B cell (primary cell): ENCODE measurements at regions not wholly inside any gene's neighbourhood (a gene's known extent, or its start where the extent isn't known, plus 50 kb on each side); places are given as distances from the start of the nearest gene placed in this dataset.

ENCODE experiments used
- ATAC-seq: fragments of 200-7000 bp; cut with Tn5 transposase; one replicate; pipeline ENCODE4 v1.10.0; 2021; ENCODE audit warnings: low read depth, mild to moderate bottlenecking, moderate number of reproducible peaks, moderate library complexity
- CTCF ChIA-PET: fragments of 350-600 bp; sonication (Branson Sonifier 250); formaldehyde crosslinking; loops from one replicate; lab custom pipeline; 2021; ENCODE audit warnings: antibody characterized with exemption, inconsistent platforms; lab: Charles Lee
- POLR2A ChIA-PET: fragments of 350-600 bp; sonication (Branson Sonifier 250); formaldehyde crosslinking; loops from one replicate; lab custom pipeline; 2021; ENCODE audit warnings: antibody characterized with exemption; lab: Charles Lee
- DNase-seq: peaks from one replicate; pipeline ENCODE4 v3.0.0; 2013
- H2AFZ ChIP-seq: 2 replicates; pipeline ENCODE4 v1.6.1; 2012; ENCODE audit warnings: mild to moderate bottlenecking, low read depth, low read length; ENCODE audit not compliant: insufficient read depth, poor library complexity, severe bottlenecking
- H3K27ac ChIP-seq, 2 donors: 1 replicate in 1 of 2; 2 replicates in 1 of 2; pipeline ENCODE4 v1.5.1; 2012 to 2013; ENCODE audit warnings: low read length in 2 of 2, mild to moderate bottlenecking in 2 of 2, moderate library complexity in 1 of 2
- H3K27me3 ChIP-seq, 4 experiments: fragments of 200-600 bp in 1 of 4; sonication (generic) in 1 of 4; replicated peaks in 1 of 4; 1 replicate in 2 of 4; 2 replicates in 2 of 4; pipeline versions ENCODE4 v1.6.1 to v1.7.0; 2013 to 2016; ENCODE audit warnings: low read length in 3 of 4, mild to moderate bottlenecking in 2 of 4, mixed read lengths in 1 of 4, moderate library complexity in 1 of 4; ENCODE audit not compliant: insufficient read depth in 4 of 4, control insufficient read depth in 3 of 4; ENCODE audit errors: control extremely low read depth in 1 of 4
- H3K36me3 ChIP-seq, 2 experiments: replicated peaks in 1 of 2; 1 replicate in 1 of 2; 2 replicates in 1 of 2; pipeline versions ENCODE4 v1.6.1 to v1.7.1; 2013; ENCODE audit warnings: low read length in 1 of 2; ENCODE audit not compliant: insufficient read depth in 2 of 2, control insufficient read depth in 1 of 2; ENCODE audit errors: control extremely low read depth in 1 of 2, extremely low read depth in 1 of 2
- H3K4me1 ChIP-seq, 2 donors: fragments of 200-600 bp in 1 of 2; sonication (generic) in 1 of 2; 1 replicate in 1 of 2; 2 replicates in 1 of 2; pipeline versions ENCODE4 v1.5.1 to v1.6.1; 2013 to 2017; ENCODE audit warnings: low read length in 2 of 2; ENCODE audit not compliant: control insufficient read depth in 2 of 2, insufficient read depth in 2 of 2
- H3K4me2 ChIP-seq: replicated peaks from 2 replicates; pipeline ENCODE3; 2012; ENCODE audit warnings: mild to moderate bottlenecking, low read depth, low read length; ENCODE audit not compliant: poor library complexity, severe bottlenecking
- H3K4me3 ChIP-seq, 5 experiments: fragments of 200-600 bp in 1 of 5; sonication (generic) in 1 of 5; 1 replicate in 3 of 5; 2 replicates in 2 of 5; pipeline versions ENCODE4 v1.5.1 to v1.7.0; 2011 to 2016; ENCODE audit warnings: low read length in 4 of 5, mild to moderate bottlenecking in 4 of 5, low read depth in 2 of 5, control low read depth in 1 of 5, moderate library complexity in 1 of 5; ENCODE audit not compliant: insufficient read depth in 1 of 5; ENCODE audit errors: control extremely low read depth in 1 of 5, extremely low read depth in 1 of 5
- H3K79me2 ChIP-seq: fragments of 200-600 bp; sonication (generic); one replicate; pipeline ENCODE4 v1.6.0; 2016; ENCODE audit warnings: low read length; ENCODE audit not compliant: control insufficient read depth, insufficient read depth
- H3K9ac ChIP-seq: fragments of 200-600 bp; sonication (generic); 2 replicates; pipeline ENCODE4 v1.6.1; 2017; ENCODE audit warnings: mild to moderate bottlenecking, low read length, moderate library complexity
- H3K9me3 ChIP-seq, 3 donors: one replicate each; pipeline versions ENCODE4 v1.6.1 to v1.7.1; 2013; ENCODE audit warnings: low read length in 2 of 3; ENCODE audit not compliant: control insufficient read depth in 2 of 3, insufficient read depth in 1 of 3; ENCODE audit errors: control extremely low read depth in 1 of 3
- H4K20me1 ChIP-seq: 2 replicates; pipeline ENCODE4 v1.6.0; 2012; ENCODE audit warnings: mild to moderate bottlenecking, low read length; ENCODE audit not compliant: insufficient read depth, control insufficient read depth, poor library complexity, severe bottlenecking
- H3K27ac Mint-ChIP-seq: one replicate; pipeline ENCODE4 v1.8.0; 2021; ENCODE audit warnings: mixed read lengths
- H3K27me3 Mint-ChIP-seq: one replicate; pipeline ENCODE4 v1.8.0; 2021; ENCODE audit warnings: mixed read lengths
- H3K4me1 Mint-ChIP-seq: one replicate; pipeline ENCODE4 v1.8.0; 2021; ENCODE audit warnings: mixed read lengths
- H3K4me3 Mint-ChIP-seq: one replicate; pipeline ENCODE4 v1.8.0; 2021; ENCODE audit warnings: mixed read lengths
- H3K9me3 Mint-ChIP-seq: one replicate; pipeline ENCODE4 v1.8.0; 2022; ENCODE audit warnings: mixed read lengths; ENCODE audit not compliant: insufficient read depth
- CTCF ChIP-seq: fragments of 200-600 bp; IDR thresholded peaks from one replicate; pipeline ENCODE4 v1.8.0; 2022; ENCODE audit warnings: antibody characterized with exemption, mild to moderate bottlenecking
- EZH2 ChIP-seq: IDR thresholded peaks from 2 replicates; pipeline ENCODE4 v1.6.1; 2012; ENCODE audit warnings: borderline replicate concordance, low read depth, mild to moderate bottlenecking, moderate library complexity, low read length; ENCODE audit not compliant: insufficient read depth, poor library complexity, severe bottlenecking
- WGBS: methylation state at CpG from one replicate; pipeline ENCODE4 v1.1.5; 2013; ENCODE audit warnings: missing lambda C conversion rate; ENCODE audit not compliant: insufficient coverage; 5-methylcytosine and 5-hydroxymethylcytosine counted together
- intact Hi-C: fragments of 100-400 bp; cut with micrococcal nuclease; formaldehyde crosslinking; loops from one replicate; pipeline ENCODE4 v1.10.0; 2022

GRCh38 chr18:33826151-33826550, 248.1 kb downstream of the ASXL3 start:
- intact Hi-C loops: no loop called here
- Histone ChIP-seq H3K9me3 (no peaks in the 10 kb centered on the region), H2AFZ (no peak overlapping the region), H4K20me1 (no peaks in the 10 kb centered on the region), H3K4me1 (no peaks in the 10 kb centered on the region), H3K4me3 (no peak overlapping the region), H3K36me3 (no peaks in the 10 kb centered on the region), H3K79me2 (no peaks in the 10 kb centered on the region), H3K9ac (no peak overlapping the region), H3K27ac (no peak overlapping the region), H3K27me3 (no peaks in the 10 kb centered on the region), H3K4me2 (no peak overlapping the region)
- Mint-ChIP-seq H3K4me1 (no peaks in the 10 kb centered on the region), H3K4me3 (no peak overlapping the region), H3K9me3 (no peaks in the 10 kb centered on the region), H3K27me3 (no peaks in the 10 kb centered on the region), H3K27ac (no peak overlapping the region)
- TF ChIP-seq EZH2: no peak
- no peak for TF ChIP-seq CTCF
- ChIA-PET CTCF (interaction anchor here (1.0 kb wide), 1 partner anchor 12 kb away, joined by 3 read pairs; no protein-coding TSS in a partner anchor), POLR2A (no interaction called here)
- 86% methylated on average over 3 of the region's 4 CpGs for WGBS
- DNase-seq: no peak
- ATAC-seq: no peak

- WGBS: no CpG with 5 or more reads among the region's 1 CpG
- TF ChIP-seq EZH2 (no peak), CTCF (no peak)
- H3K79me2 ChIP-seq: no peaks in the 10 kb centered on the region
Measured at GRCh38 chr18:33821503-33821902, 243.5 kb downstream of the ASXL3 start.

More at GRCh38 chr18:33821503-33821902, 243.5 kb downstream of the ASXL3 start:
- no peak overlapping the region for H3K9ac ChIP-seq
- H3K9me3 ChIP-seq: peaks cover 0 to 3% (median 0%) of the 10 kb centered on the region in 3 donors
- no peaks in the 10 kb centered on the region for H3K4me1 Mint-ChIP-seq
- no peaks in the 10 kb centered on the region for H3K36me3 ChIP-seq
- H3K27ac Mint-ChIP-seq: no peak overlapping the region
- intact Hi-C loops: no loop called here
- no peak overlapping the region for H3K4me3 Mint-ChIP-seq
- ChIA-PET POLR2A (no interaction called here), CTCF (no interaction called here)
- no peak overlapping the region for H3K4me3 ChIP-seq
- no peaks in the 10 kb centered on the region for H4K20me1 ChIP-seq
- ATAC-seq (no peak), DNase-seq (no peak)
- H3K9me3 Mint-ChIP-seq: no peaks in the 10 kb centered on the region
- no peaks in the 10 kb centered on the region for H3K27me3 ChIP-seq
- H3K27ac ChIP-seq: no peak overlapping the region
- no peaks in the 10 kb centered on the region for H3K4me1 ChIP-seq
- H3K4me2 ChIP-seq: no peak overlapping the region
- no peaks in the 10 kb centered on the region for H3K27me3 Mint-ChIP-seq
- H2AFZ ChIP-seq: no peak overlapping the region
